ENCODE measurements at regions not wholly inside any gene's neighbourhood (a gene's known extent, or its start where the extent isn't known, plus 50 kb on each side); places are given as distances from the start of the nearest gene placed in this dataset.

DNA sequence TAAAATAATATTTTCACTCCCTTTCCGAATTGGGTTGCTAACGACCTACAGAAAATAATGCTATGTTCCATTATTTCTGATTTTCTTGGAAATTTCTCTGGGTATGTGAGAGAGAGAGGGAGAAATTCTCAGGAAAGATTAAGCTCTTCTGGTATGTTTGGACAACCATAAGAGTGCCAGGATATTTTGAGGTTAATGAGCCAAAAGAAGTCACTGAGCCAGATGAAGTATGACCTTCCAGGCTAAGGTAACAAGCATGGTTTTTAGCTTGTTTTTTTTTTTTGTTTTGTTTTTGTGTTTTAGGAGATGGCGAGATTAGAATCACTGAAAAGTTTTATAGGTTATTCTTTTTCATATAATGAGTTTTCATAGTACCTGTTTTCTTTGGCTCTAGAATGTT, 171.0 kb upstream of the FOXP2 start:
- no peaks in the 10 kb centered on the region for H3K9me3 ChIP-seq (ENCODE audit: control insufficient read depth, low read length)
- TF ChIP-seq, protein P1, sequence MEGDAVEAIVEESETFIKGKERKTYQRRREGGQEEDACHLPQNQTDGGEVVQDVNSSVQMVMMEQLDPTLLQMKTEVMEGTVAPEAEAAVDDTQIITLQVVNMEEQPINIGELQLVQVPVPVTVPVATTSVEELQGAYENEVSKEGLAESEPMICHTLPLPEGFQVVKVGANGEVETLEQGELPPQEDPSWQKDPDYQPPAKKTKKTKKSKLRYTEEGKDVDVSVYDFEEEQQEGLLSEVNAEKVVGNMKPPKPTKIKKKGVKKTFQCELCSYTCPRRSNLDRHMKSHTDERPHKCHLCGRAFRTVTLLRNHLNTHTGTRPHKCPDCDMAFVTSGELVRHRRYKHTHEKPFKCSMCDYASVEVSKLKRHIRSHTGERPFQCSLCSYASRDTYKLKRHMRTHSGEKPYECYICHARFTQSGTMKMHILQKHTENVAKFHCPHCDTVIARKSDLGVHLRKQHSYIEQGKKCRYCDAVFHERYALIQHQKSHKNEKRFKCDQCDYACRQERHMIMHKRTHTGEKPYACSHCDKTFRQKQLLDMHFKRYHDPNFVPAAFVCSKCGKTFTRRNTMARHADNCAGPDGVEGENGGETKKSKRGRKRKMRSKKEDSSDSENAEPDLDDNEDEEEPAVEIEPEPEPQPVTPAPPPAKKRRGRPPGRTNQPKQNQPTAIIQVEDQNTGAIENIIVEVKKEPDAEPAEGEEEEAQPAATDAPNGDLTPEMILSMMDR (IDR thresholded peaks at IDR 0.05), result no peak
- no peak overlapping the region for H3K4me3 ChIP-seq (ENCODE audit: low read depth, low read length)
- H3K4me2 ChIP-seq (ENCODE audit: low read length), result no peak overlapping the region
- H3K36me3 ChIP-seq (ENCODE audit: control insufficient read depth, insufficient read depth, low read length), result no peaks in the 10 kb centered on the region
- no peaks in the 10 kb centered on the region for H3K4me1 ChIP-seq
- no peak overlapping the region for H2AFZ ChIP-seq
- no peak overlapping the region for H3K27ac ChIP-seq
- no peaks in the 10 kb centered on the region for H3K79me2 ChIP-seq
- no peaks in the 10 kb centered on the region for H3K27me3 ChIP-seq (ENCODE audit: control insufficient read depth, insufficient read depth, low read length)
- no peak overlapping the region for H3K9ac ChIP-seq

DNA sequence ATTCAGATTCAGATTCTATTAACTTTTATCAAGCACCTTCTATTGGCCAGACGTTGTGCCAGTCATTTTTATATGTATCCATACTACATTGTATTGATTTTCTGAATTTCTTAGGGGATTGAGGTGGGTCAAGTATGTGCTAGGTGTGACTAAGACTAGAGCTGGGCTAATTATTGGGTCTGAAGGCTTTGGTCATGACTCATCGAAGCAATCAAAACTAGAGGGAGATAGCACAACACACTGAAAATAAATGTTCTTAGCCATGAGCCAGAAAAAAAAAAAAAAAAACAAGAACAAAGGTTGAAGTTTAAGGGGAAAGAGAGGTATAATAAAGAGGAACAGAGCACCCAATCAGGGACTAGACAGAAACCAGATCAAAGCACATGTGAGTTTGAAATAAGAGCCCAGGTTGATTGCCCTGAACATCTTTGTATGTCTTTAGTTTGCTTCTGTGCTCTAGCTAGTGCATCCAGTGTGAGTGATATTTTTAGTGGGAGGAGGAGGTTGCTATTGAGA, 171.6 kb upstream of the FOXP2 start:
- no peak overlapping the region for H3K4me3 ChIP-seq (ENCODE audit: low read depth, low read length)
- no peaks in the 10 kb centered on the region for H3K4me1 ChIP-seq
- no peaks in the 10 kb centered on the region for H3K36me3 ChIP-seq (ENCODE audit: control insufficient read depth, insufficient read depth, low read length)
- no peak overlapping the region for H3K27ac ChIP-seq
- no peak overlapping the region for H3K4me2 ChIP-seq (ENCODE audit: low read length)
- no peak overlapping the region for H3K9ac ChIP-seq
- no peaks in the 10 kb centered on the region for H3K9me3 ChIP-seq (ENCODE audit: control insufficient read depth, low read length)
- no peaks in the 10 kb centered on the region for H3K27me3 ChIP-seq (ENCODE audit: control insufficient read depth, insufficient read depth, low read length)
- TF ChIP-seq, protein P1 (IDR thresholded peaks at IDR 0.05), result no peak
- no peak overlapping the region for H2AFZ ChIP-seq
- H3K79me2 ChIP-seq, result no peaks in the 10 kb centered on the region

DNA sequence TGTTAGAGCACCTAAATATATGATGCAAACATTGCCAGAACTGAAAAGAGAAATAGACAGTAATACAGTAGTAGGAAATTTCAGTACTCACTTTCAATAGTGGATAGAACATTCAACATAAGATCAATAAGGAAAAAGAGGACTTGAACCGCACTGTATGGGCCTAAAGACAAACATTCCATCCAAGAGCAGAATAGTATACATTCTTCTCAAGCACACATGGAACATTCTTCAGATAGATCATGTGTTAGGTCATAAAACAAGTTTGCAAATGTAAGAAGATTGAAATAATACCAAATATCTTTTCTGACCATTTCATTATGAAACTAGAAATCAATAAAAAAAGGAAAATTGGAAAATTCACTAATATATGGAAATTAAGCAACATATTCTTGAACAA, 185.4 kb upstream of the FOXP2 start:
- Histone ChIP-seq H3K27me3 (ENCODE audit: control insufficient read depth, insufficient read depth, low read length) (no peaks in the 10 kb centered on the region), H2AFZ (no peak overlapping the region)
- TF ChIP-seq, protein P1 (IDR thresholded peaks at IDR 0.05), result no peak

GRCh38 chr7:114225784-114226183, 188.8 kb upstream of the FOXP2 start:
- Histone ChIP-seq H3K4me1 (no peaks in the 10 kb centered on the region), H3K4me2 (ENCODE audit: low read length) (no peak overlapping the region), H3K9me3 (ENCODE audit: control insufficient read depth, low read length) (no peaks in the 10 kb centered on the region), H3K79me2 (no peaks in the 10 kb centered on the region), H3K4me3 (ENCODE audit: low read depth, low read length) (no peak overlapping the region), H3K9ac (no peak overlapping the region), H3K27me3 (ENCODE audit: control insufficient read depth, insufficient read depth, low read length) (no peaks in the 10 kb centered on the region), H2AFZ (no peak overlapping the region), H3K36me3 (ENCODE audit: control insufficient read depth, insufficient read depth, low read length) (no peaks in the 10 kb centered on the region), H3K27ac (no peak overlapping the region)
- TF ChIP-seq, protein P1 (IDR thresholded peaks at IDR 0.05), result no peak

More for the DNA sequence above, 185.4 kb upstream of the FOXP2 start:
- no peaks in the 10 kb centered on the region for H3K9me3 ChIP-seq (ENCODE audit: control insufficient read depth, low read length)
- no peak overlapping the region for H3K9ac ChIP-seq
- H3K4me1 ChIP-seq, result no peaks in the 10 kb centered on the region
- H3K36me3 ChIP-seq (ENCODE audit: control insufficient read depth, insufficient read depth, low read length), result no peaks in the 10 kb centered on the region
- no peak overlapping the region for H3K4me2 ChIP-seq (ENCODE audit: low read length)
- H3K79me2 ChIP-seq, result no peaks in the 10 kb centered on the region
- H3K4me3 ChIP-seq (ENCODE audit: low read depth, low read length), result no peak overlapping the region
- H3K27ac ChIP-seq, result no peak overlapping the region

DNA sequence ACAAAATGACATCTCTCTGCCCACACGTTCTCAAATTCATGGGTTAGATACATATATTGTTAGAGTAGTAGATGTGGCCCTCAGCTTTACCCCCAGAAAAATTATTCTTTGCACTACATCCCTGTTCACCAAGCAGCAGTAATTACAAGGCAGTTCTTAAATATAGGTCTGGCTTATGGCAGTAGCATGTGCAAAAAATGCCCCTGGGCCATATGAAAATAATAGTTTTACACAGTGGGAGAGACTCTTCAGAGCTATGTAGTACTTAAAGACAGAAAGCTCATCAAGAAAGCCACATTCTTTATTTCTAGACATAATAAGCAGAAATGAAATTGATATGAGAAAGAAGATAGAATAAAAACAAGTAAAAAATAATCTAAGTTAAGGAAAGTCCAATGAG, 196.3 kb upstream of the FOXP2 start:
- no peak overlapping the region for H2AFZ ChIP-seq
- H3K79me2 ChIP-seq, result no peaks in the 10 kb centered on the region
- H3K27ac ChIP-seq, result no peak overlapping the region
- H3K36me3 ChIP-seq (ENCODE audit: control insufficient read depth, insufficient read depth, low read length), result no peaks in the 10 kb centered on the region
- H3K4me2 ChIP-seq (ENCODE audit: low read length), result no peak overlapping the region
- no peaks in the 10 kb centered on the region for H3K9me3 ChIP-seq (ENCODE audit: control insufficient read depth, low read length)
- H3K27me3 ChIP-seq (ENCODE audit: control insufficient read depth, insufficient read depth, low read length), result no peaks in the 10 kb centered on the region
- no peak overlapping the region for H3K4me3 ChIP-seq (ENCODE audit: low read depth, low read length)
- no peak overlapping the region for H3K9ac ChIP-seq
- no peaks in the 10 kb centered on the region for H3K4me1 ChIP-seq
- TF ChIP-seq, protein P1 (IDR thresholded peaks at IDR 0.05), result no peak

All from parathyroid adenoma (tissue), 2 donors.